Prostate gland (tissue), 2 donors: ENCODE measurements at regions not wholly inside any gene's neighbourhood (a gene's known extent, or its start where the extent isn't known, plus 50 kb on each side); places are given as distances from the start of the nearest gene placed in this dataset.

Experiments used
- CTCF ChIP-seq, 4 experiments: fragments of 200-600 bp in 2 of 4; fragments of 450-650 bp in 2 of 4; sonication (generic) in 2 of 4; IDR thresholded peaks; 1 replicate in 3 of 4; 2 replicates in 1 of 4; pipeline ENCODE4 v1.5.1; 2016 to 2019; ENCODE audit warnings: antibody characterized with exemption in 4 of 4, mild to moderate bottlenecking in 2 of 4, moderate library complexity in 2 of 4
- POLR2A ChIP-seq: fragments of 450-650 bp; IDR thresholded peaks from one replicate; pipeline ENCODE4 v1.6.1; 2016; ENCODE audit warnings: antibody characterized with exemption, mild to moderate bottlenecking

GRCh38 chr10:85145966-85146365, 817.6 kb downstream of the CCSER2 start:
- TF ChIP-seq POLR2A = no peak
- no peak for TF ChIP-seq CTCF (IDR thresholded peaks at IDR 0.05)
